SK-N-MC (cell line): ENCODE measurements at regions not wholly inside any gene's neighbourhood (a gene's known extent, or its start where the extent isn't known, plus 50 kb on each side); places are given as distances from the start of the nearest gene placed in this dataset.

Experiments used
- DNase-seq: peaks from one replicate; pipeline ENCODE4 v3.0.0-alpha.2; 2011; ENCODE audit warnings: low read depth, low spot score
- H3K27ac ChIP-seq: fragments of 200-600 bp; sonication (generic); 2 replicates; pipeline ENCODE4 v1.5.1; 2016; ENCODE audit warnings: mixed run types
- H3K36me3 ChIP-seq: fragments of 200-600 bp; sonication (generic); 2 replicates; pipeline ENCODE4 v1.6.1; 2017; ENCODE audit warnings: antibody characterized with exemption, low read length, mixed read lengths; ENCODE audit not compliant: insufficient read depth
- H3K4me3 ChIP-seq: fragments of 200-600 bp; sonication (generic); 2 replicates; pipeline ENCODE4 v1.5.1; 2016
- H3K9ac ChIP-seq: fragments of 200-600 bp; sonication (generic); 2 replicates; pipeline ENCODE4 v1.8.0; 2017; ENCODE audit warnings: mixed run types, mixed read lengths; ENCODE audit not compliant: insufficient read length
- H3K9me3 ChIP-seq: fragments of 200-600 bp; sonication (generic); 2 replicates; pipeline ENCODE4 v1.6.1; 2017; ENCODE audit warnings: low read depth, mild to moderate bottlenecking, antibody characterized with exemption, low read length, moderate library complexity, mixed read lengths
- EZH2 ChIP-seq: fragments of 200-600 bp; sonication (generic); IDR thresholded peaks from one replicate; pipeline ENCODE4 v1.6.1; 2017; ENCODE audit warnings: antibody characterized with exemption
- FOXP2 ChIP-seq: optimal IDR thresholded peaks from 2 replicates; pipeline ENCODE3; 2011; ENCODE audit warnings: mild to moderate bottlenecking, moderate library complexity; ENCODE audit not compliant: insufficient read depth; ENCODE audit errors: extremely low read length, control extremely low read depth
- POLR2AphosphoS5 ChIP-seq: IDR thresholded peaks from 2 replicates; pipeline ENCODE4 v1.6.1; 2012; ENCODE audit warnings: mild to moderate bottlenecking, low read depth, low read length, borderline replicate concordance

GRCh38 chr20:48294942-48295341 is 509.7 kb upstream of the SULF2 start:
- Histone ChIP-seq H3K27ac (no peak overlapping the region), H3K4me3 (no peak overlapping the region), H3K9me3 (no peaks in the 10 kb centered on the region), H3K9ac (no peak overlapping the region), H3K36me3 (no peaks in the 10 kb centered on the region)
- TF ChIP-seq POLR2AphosphoS5 (no peak), FOXP2 (no peak), EZH2 (no peak)
- DNase-seq, result no peak

- no peak for DNase-seq
- Histone ChIP-seq H3K27ac (no peak overlapping the region), H3K9me3 (no peaks in the 10 kb centered on the region), H3K9ac (no peak overlapping the region), H3K4me3 (no peak overlapping the region), H3K36me3 (no peaks in the 10 kb centered on the region)
- TF ChIP-seq POLR2AphosphoS5 (no peak), EZH2 (no peak), FOXP2 (no peak)
These were observed 508.9 kb upstream of the SULF2 start for GRCh38 chr20:48294196-48294595.

GRCh38 chr20:48293671-48294070 is 508.4 kb upstream of the SULF2 start:
- Histone ChIP-seq H3K36me3 (no peaks in the 10 kb centered on the region), H3K27ac (no peak overlapping the region), H3K4me3 (no peak overlapping the region), H3K9ac (no peak overlapping the region), H3K9me3 (no peaks in the 10 kb centered on the region)
- DNase-seq, result no peak
- no peak for TF ChIP-seq POLR2AphosphoS5
- TF ChIP-seq EZH2, result no peak
- TF ChIP-seq FOXP2, result no peak

- no peak for TF ChIP-seq POLR2AphosphoS5
- TF ChIP-seq FOXP2, result no peak
- no peak for TF ChIP-seq EZH2
- Histone ChIP-seq H3K9ac (no peak overlapping the region), H3K9me3 (no peaks in the 10 kb centered on the region), H3K4me3 (no peak overlapping the region), H3K36me3 (no peaks in the 10 kb centered on the region), H3K27ac (no peak overlapping the region)
- no peak for DNase-seq
These were observed 507.5 kb upstream of the SULF2 start for GRCh38 chr20:48292806-48293205.

GRCh38 chr20:48291896-48292295 is 506.6 kb upstream of the SULF2 start:
- no peak for DNase-seq
- H3K9me3 ChIP-seq, result no peaks in the 10 kb centered on the region
- no peak overlapping the region for H3K9ac ChIP-seq
- H3K27ac ChIP-seq, result no peak overlapping the region
- no peak overlapping the region for H3K4me3 ChIP-seq
- H3K36me3 ChIP-seq, result no peaks in the 10 kb centered on the region
- no peak for TF ChIP-seq EZH2
- TF ChIP-seq POLR2AphosphoS5, result no peak
- TF ChIP-seq FOXP2, result no peak

- no peak for DNase-seq
These were observed 503.7 kb upstream of the SULF2 start for GRCh38 chr20:48288930-48289507.

GRCh38 chr20:48287552-48288170 is 502.4 kb upstream of the SULF2 start:
- no peak for DNase-seq
- no peak for TF ChIP-seq FOXP2
- TF ChIP-seq POLR2AphosphoS5, result no peak
- no peak for TF ChIP-seq EZH2
- no peak overlapping the region for H3K27ac ChIP-seq
- H3K4me3 ChIP-seq, result no peak overlapping the region
- H3K9me3 ChIP-seq, result no peaks in the 10 kb centered on the region
- no peaks in the 10 kb centered on the region for H3K36me3 ChIP-seq
- H3K9ac ChIP-seq, result no peak overlapping the region

More at GRCh38 chr20:48288930-48289507, 503.7 kb upstream of the SULF2 start:
- H3K9me3 ChIP-seq, result no peaks in the 10 kb centered on the region
- TF ChIP-seq POLR2AphosphoS5, result no peak
- TF ChIP-seq EZH2, result no peak
- no peak for TF ChIP-seq FOXP2
- H3K4me3 ChIP-seq, result no peak overlapping the region
- H3K9ac ChIP-seq, result no peak overlapping the region
- H3K27ac ChIP-seq, result no peak overlapping the region
- no peaks in the 10 kb centered on the region for H3K36me3 ChIP-seq

- H3K9me3 ChIP-seq, result no peaks in the 10 kb centered on the region
- H3K36me3 ChIP-seq, result no peaks in the 10 kb centered on the region
- TF ChIP-seq FOXP2, result no peak
- no peak for TF ChIP-seq EZH2
- TF ChIP-seq POLR2AphosphoS5, result no peak
- H3K9ac ChIP-seq, result no peak overlapping the region
- no peak overlapping the region for H3K4me3 ChIP-seq
- no peak for DNase-seq
- H3K27ac ChIP-seq, result no peak overlapping the region
These were observed 501.8 kb upstream of the SULF2 start for GRCh38 chr20:48287021-48287494.

GRCh38 chr20:48286601-48287000 is 501.3 kb upstream of the SULF2 start:
- no peak for DNase-seq
- Histone ChIP-seq H3K4me3 (no peak overlapping the region), H3K27ac (no peak overlapping the region), H3K9ac (no peak overlapping the region), H3K36me3 (no peaks in the 10 kb centered on the region), H3K9me3 (no peaks in the 10 kb centered on the region)
- TF ChIP-seq POLR2AphosphoS5 (no peak), FOXP2 (no peak), EZH2 (no peak)
